Osteoblast (primary cell): ENCODE measurements at regions not wholly inside any gene's neighbourhood (a gene's known extent, or its start where the extent isn't known, plus 50 kb on each side); places are given as distances from the start of the nearest gene placed in this dataset.

Experiments used
- DNase-seq: peaks from one replicate; pipeline ENCODE4 v3.0.0; 2011; ENCODE audit warnings: low spot score, mixed read lengths; ENCODE audit not compliant: insufficient read length; ENCODE audit errors: missing footprints
- H2AFZ ChIP-seq: 2 replicates; pipeline ENCODE4 v1.6.0; 2011; ENCODE audit warnings: mild to moderate bottlenecking, low read length
- H3K27ac ChIP-seq: 2 replicates; pipeline ENCODE4 v1.5.1; 2011; ENCODE audit warnings: mild to moderate bottlenecking, low read depth, low read length, moderate library complexity
- H3K27me3 ChIP-seq: 2 replicates; pipeline ENCODE4 v1.6.0; 2012; ENCODE audit warnings: mild to moderate bottlenecking, control low read depth, inconsistent platforms, low read length, moderate library complexity; ENCODE audit not compliant: insufficient read depth
- H3K36me3 ChIP-seq: 2 replicates; pipeline ENCODE4 v1.5.1; 2011; ENCODE audit warnings: mild to moderate bottlenecking, low read length, control low read depth, moderate library complexity; ENCODE audit not compliant: insufficient read depth
- H3K4me1 ChIP-seq: 2 replicates; pipeline ENCODE4 v1.5.1; 2011; ENCODE audit warnings: mild to moderate bottlenecking, low read length, control low read depth, moderate library complexity; ENCODE audit not compliant: insufficient read depth
- H3K4me2 ChIP-seq: 2 replicates; pipeline ENCODE4 v1.6.0; 2011; ENCODE audit warnings: mild to moderate bottlenecking, low read length; ENCODE audit not compliant: insufficient read depth
- H3K4me3 ChIP-seq: fragments of 200-600 bp; sonication (generic); 3 replicates; pipeline ENCODE4 v1.5.1; 2012; ENCODE audit warnings: mild to moderate bottlenecking, low read length, inconsistent platforms; ENCODE audit not compliant: insufficient read depth
- H3K79me2 ChIP-seq: 2 replicates; pipeline ENCODE4 v1.6.0; 2012; ENCODE audit warnings: mild to moderate bottlenecking, low read length, control low read depth, inconsistent platforms; ENCODE audit not compliant: insufficient read depth
- H3K9me3 ChIP-seq: 2 replicates; pipeline ENCODE4 v1.5.1; 2011; ENCODE audit warnings: low read depth, low read length, control low read depth
- H4K20me1 ChIP-seq: 2 replicates; pipeline ENCODE4 v1.6.0; 2012; ENCODE audit warnings: mild to moderate bottlenecking, low read length, control low read depth; ENCODE audit not compliant: insufficient read depth
- CTCF ChIP-seq: IDR thresholded peaks from 2 replicates; pipeline ENCODE4 v1.5.1; 2011; ENCODE audit warnings: mild to moderate bottlenecking, low read depth, low read length, moderate library complexity; ENCODE audit errors: extremely low read depth

DNA sequence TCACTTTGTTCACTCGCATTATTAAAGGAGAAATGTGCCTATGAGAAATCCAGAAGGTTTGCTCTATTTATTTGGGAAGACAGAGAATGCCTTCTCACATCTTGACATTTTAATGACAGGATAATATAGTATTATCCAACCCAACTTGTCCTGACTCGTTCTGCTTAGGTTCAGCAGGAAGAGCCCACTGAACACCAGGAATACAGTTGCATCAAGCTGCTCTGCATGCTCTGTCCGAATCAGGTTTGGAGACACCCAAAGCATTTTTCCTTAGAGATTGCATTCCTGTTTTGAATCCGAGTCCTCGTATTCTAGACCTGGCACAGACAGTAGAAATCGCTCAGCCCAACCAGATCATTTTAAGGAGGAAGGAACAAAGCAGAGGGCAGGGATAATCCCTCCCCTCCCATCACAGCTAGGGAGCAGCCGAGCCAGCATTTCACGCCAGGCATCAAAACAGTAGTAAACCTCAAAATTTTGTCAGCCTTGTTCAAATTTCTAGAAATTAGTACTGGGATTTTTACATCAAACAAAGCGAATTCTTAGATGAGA, 837.4 kb upstream of the ID2 start:
- peaks cover 30% of the 10 kb centered on the region for H3K4me1 ChIP-seq
- no peak overlapping the region for H3K4me3 ChIP-seq
- no peaks in the 10 kb centered on the region for H3K27me3 ChIP-seq
- DNase-seq, result no peak
- no peaks in the 10 kb centered on the region for H4K20me1 ChIP-seq
- H3K27ac ChIP-seq, result no peak overlapping the region
- no peak overlapping the region for H2AFZ ChIP-seq
- no peak for TF ChIP-seq CTCF
- no peaks in the 10 kb centered on the region for H3K36me3 ChIP-seq
- peak overlapping the region; percentile 73 for H3K4me2 ChIP-seq
- H3K9me3 ChIP-seq, result no peaks in the 10 kb centered on the region
- no peaks in the 10 kb centered on the region for H3K79me2 ChIP-seq

DNA sequence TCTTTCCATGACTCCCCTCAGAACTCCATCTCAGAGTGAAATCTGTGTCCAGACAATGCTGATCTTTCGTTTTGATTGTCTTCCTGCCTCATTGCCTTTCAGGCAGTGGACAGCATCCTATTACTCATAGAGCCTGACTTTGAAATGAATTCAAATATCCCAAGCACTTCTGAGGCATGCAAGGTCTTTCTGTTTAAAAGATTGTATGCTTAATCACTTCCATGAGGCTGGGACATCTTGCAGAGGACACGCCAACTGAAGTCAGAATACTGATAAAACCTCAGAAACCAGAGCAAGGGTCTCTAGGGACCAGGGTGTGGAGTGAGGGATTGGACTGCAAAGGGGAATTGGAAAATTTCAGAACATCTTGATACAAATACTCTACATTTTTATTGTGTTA, 836.5 kb upstream of the ID2 start:
- no peak overlapping the region for H3K4me3 ChIP-seq
- H3K79me2 ChIP-seq, result no peaks in the 10 kb centered on the region
- H3K36me3 ChIP-seq, result no peaks in the 10 kb centered on the region
- peaks cover 30% of the 10 kb centered on the region for H3K4me1 ChIP-seq
- peak overlapping the region; percentile 34 for H3K27ac ChIP-seq
- no peaks in the 10 kb centered on the region for H4K20me1 ChIP-seq
- H3K9me3 ChIP-seq, result no peaks in the 10 kb centered on the region
- no peaks in the 10 kb centered on the region for H3K27me3 ChIP-seq
- TF ChIP-seq CTCF, result no peak
- H3K4me2 ChIP-seq, result peak overlapping the region; percentile 73
- peak; percentile 82 for DNase-seq
- H2AFZ ChIP-seq, result no peak overlapping the region

DNA sequence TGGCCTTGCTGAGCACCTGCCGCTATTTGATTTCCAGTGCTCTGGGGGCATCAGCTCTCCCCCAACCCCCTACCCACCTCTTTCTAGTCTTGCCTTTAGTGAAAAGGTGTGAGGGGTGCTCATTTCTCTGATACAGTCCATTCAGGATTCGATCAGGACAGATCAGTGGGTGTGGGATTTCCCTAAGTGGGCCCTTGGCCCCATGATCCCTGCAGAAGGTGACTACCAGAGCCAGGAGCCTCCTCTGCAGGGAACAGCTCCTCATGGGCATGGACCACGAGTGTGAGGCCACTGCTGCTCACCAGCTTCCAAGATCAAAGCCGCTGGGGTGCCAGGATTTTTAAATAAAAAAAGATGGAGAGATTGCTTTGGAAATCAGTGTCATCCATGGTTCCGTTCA, 835.2 kb upstream of the ID2 start:
- no peaks in the 10 kb centered on the region for H4K20me1 ChIP-seq
- H2AFZ ChIP-seq, result no peak overlapping the region
- H3K4me1 ChIP-seq, result peaks cover 30% of the 10 kb centered on the region
- H3K27me3 ChIP-seq, result no peaks in the 10 kb centered on the region
- TF ChIP-seq CTCF, result no peak
- H3K9me3 ChIP-seq, result no peaks in the 10 kb centered on the region
- no peaks in the 10 kb centered on the region for H3K36me3 ChIP-seq
- H3K79me2 ChIP-seq, result no peaks in the 10 kb centered on the region
- no peak overlapping the region for H3K4me3 ChIP-seq
- no peak for DNase-seq
- no peak overlapping the region for H3K27ac ChIP-seq
- H3K4me2 ChIP-seq, result no peak overlapping the region

GRCh38 chr2:7847321-7847720, 834.5 kb upstream of the ID2 start:
- TF ChIP-seq CTCF, result no peak
- H3K4me1 ChIP-seq, result peaks cover 30% of the 10 kb centered on the region
- H3K36me3 ChIP-seq, result no peaks in the 10 kb centered on the region
- no peaks in the 10 kb centered on the region for H3K79me2 ChIP-seq
- H3K9me3 ChIP-seq, result no peaks in the 10 kb centered on the region
- no peaks in the 10 kb centered on the region for H4K20me1 ChIP-seq
- peak overlapping the region; percentile 24 for H3K27ac ChIP-seq
- no peak overlapping the region for H2AFZ ChIP-seq
- no peaks in the 10 kb centered on the region for H3K27me3 ChIP-seq
- H3K4me3 ChIP-seq, result no peak overlapping the region
- peak overlapping the region; percentile 52 for H3K4me2 ChIP-seq
- no peak for DNase-seq
